Ramos (cell line): ENCODE measurements at regions not wholly inside any gene's neighbourhood (a gene's known extent, or its start where the extent isn't known, plus 50 kb on each side); places are given as distances from the start of the nearest gene placed in this dataset.

Experiments
- in situ Hi-C: fragments of 300-500 bp; cut with MboI; formaldehyde crosslinking; loops from one replicate; pipeline ENCODE4 v1.14.3; 2022; ENCODE audit warnings: low sequenced_read_pairs; ENCODE audit not compliant: unreplicated experiment

- in situ Hi-C loops: no loop called here
Observed at GRCh38 chr10:4034907-4035598, 250.0 kb upstream of the KLF6 start.

GRCh38 chr10:4033341-4033896 lies 248.4 kb upstream of the KLF6 start:
- in situ Hi-C loops: no loop called here

- in situ Hi-C loops: no loop called here
Observed at GRCh38 chr10:4029866-4030265, 244.9 kb upstream of the KLF6 start.

GRCh38 chr10:4028854-4029583 lies 244.0 kb upstream of the KLF6 start:
- in situ Hi-C loops: no loop called here

GRCh38 chr10:4028027-4028471 lies 243.0 kb upstream of the KLF6 start:
- in situ Hi-C loops: no loop called here

GRCh38 chr10:4025339-4025738 lies 240.3 kb upstream of the KLF6 start:
- in situ Hi-C loops: no loop called here

GRCh38 chr10:4024516-4025245 lies 239.7 kb upstream of the KLF6 start:
- in situ Hi-C loops: no loop called here

- in situ Hi-C loops: no loop called here
Observed at GRCh38 chr10:4024027-4024426, 239.0 kb upstream of the KLF6 start.

GRCh38 chr10:4022473-4022872 lies 237.5 kb upstream of the KLF6 start:
- in situ Hi-C loops: no loop called here

GRCh38 chr10:4020631-4021030 lies 235.6 kb upstream of the KLF6 start:
- in situ Hi-C loops: no loop called here

GRCh38 chr10:4018054-4018511 lies 233.1 kb upstream of the KLF6 start:
- in situ Hi-C loops: no loop called here

- in situ Hi-C loops: no loop called here
Observed at GRCh38 chr10:4017336-4017735, 232.3 kb upstream of the KLF6 start.

GRCh38 chr10:4016214-4016740 lies 231.3 kb upstream of the KLF6 start:
- in situ Hi-C loops: no loop called here

GRCh38 chr10:4013651-4014121 lies 228.7 kb upstream of the KLF6 start:
- in situ Hi-C loops: no loop called here

GRCh38 chr10:4012848-4013247 lies 227.8 kb upstream of the KLF6 start:
- in situ Hi-C loops: no loop called here

GRCh38 chr10:4011136-4011812 lies 226.3 kb upstream of the KLF6 start:
- in situ Hi-C loops: no loop called here

GRCh38 chr10:4008676-4009382 lies 223.8 kb upstream of the KLF6 start:
- in situ Hi-C loops: no loop called here

GRCh38 chr10:4007771-4008170 lies 222.8 kb upstream of the KLF6 start:
- in situ Hi-C loops: no loop called here

GRCh38 chr10:4006858-4007257 lies 221.8 kb upstream of the KLF6 start:
- in situ Hi-C loops: no loop called here
